Testis (tissue), 2 donors: ENCODE measurements at regions not wholly inside any gene's neighbourhood (a gene's known extent, or its start where the extent isn't known, plus 50 kb on each side); places are given as distances from the start of the nearest gene placed in this dataset.

ENCODE experiments used
- CTCF ChIP-seq, 3 experiments: fragments of 450-650 bp in 2 of 3; fragments of 200-600 bp in 1 of 3; sonication (generic) in 1 of 3; IDR thresholded peaks; one replicate each; pipeline ENCODE4 v1.5.1; 2016 to 2019; ENCODE audit warnings: antibody characterized with exemption in 3 of 3, mild to moderate bottlenecking in 2 of 3, moderate library complexity in 1 of 3
- POLR2A ChIP-seq: fragments of 450-650 bp; IDR thresholded peaks from one replicate; pipeline ENCODE4 v1.6.1; 2017; ENCODE audit warnings: antibody characterized with exemption, mild to moderate bottlenecking, moderate library complexity

- TF ChIP-seq CTCF (IDR thresholded peaks at IDR 0.05) (no peak), POLR2A (no peak)
Observed at GRCh38 chr5:117189784-117190183, 615.2 kb upstream of the SEMA6A start.
